Neural cell (in vitro differentiated cells): ENCODE measurements at regions not wholly inside any gene's neighbourhood (a gene's known extent, or its start where the extent isn't known, plus 50 kb on each side); places are given as distances from the start of the nearest gene placed in this dataset.
A peak's percentile ranks its signal among the peaks of the same experiment; 100 is the strongest.

Experiments used
- H2AFZ ChIP-seq: fragments of 200-600, 300-800 bp; sonication (generic), shearing (Covaris generic); 2 replicates; pipeline ENCODE4 v1.6.0; 2014; ENCODE audit warnings: low read depth, mild to moderate bottlenecking, antibody characterized with exemption, low read length, moderate library complexity
- H3F3A ChIP-seq: fragments of 200-600 bp; shearing (Covaris generic); 2 replicates; pipeline ENCODE4 v1.6.1; 2016; ENCODE audit warnings: mild to moderate bottlenecking, moderate library complexity, mixed read lengths, antibody characterized with exemption, low read length; ENCODE audit not compliant: insufficient read depth, poor library complexity, severe bottlenecking
- H3K27ac ChIP-seq: fragments of 200-600, 300-800 bp; sonication (generic), shearing (Covaris generic); 2 replicates; pipeline ENCODE4 v1.5.1; 2014; ENCODE audit warnings: mild to moderate bottlenecking, low read length, moderate library complexity
- H3K27me3 ChIP-seq: fragments of 300-800, 200-600 bp; sonication (generic), shearing (Covaris generic); 2 replicates; pipeline ENCODE4 v1.6.0; 2014; ENCODE audit warnings: mild to moderate bottlenecking, low read depth, low read length, moderate library complexity; ENCODE audit not compliant: insufficient read depth
- H3K36me3 ChIP-seq: fragments of 300-800, 200-600 bp; sonication (generic), shearing (Covaris generic); 2 replicates; pipeline ENCODE4 v1.5.1; 2014; ENCODE audit warnings: mild to moderate bottlenecking, antibody characterized with exemption, low read length, moderate library complexity; ENCODE audit not compliant: insufficient read depth
- H3K4me2 ChIP-seq: fragments of 300-800, 200-600 bp; sonication (generic), shearing (Covaris generic); 2 replicates; pipeline ENCODE4 v1.6.0; 2014; ENCODE audit warnings: mild to moderate bottlenecking, low read length
- H3K4me3 ChIP-seq: fragments of 300-800, 200-600 bp; sonication (generic), shearing (Covaris generic); 2 replicates; pipeline ENCODE4 v1.5.1; 2014; ENCODE audit warnings: mild to moderate bottlenecking, low read length, moderate library complexity
- H3K79me2 ChIP-seq: fragments of 200-600 bp; shearing (Covaris generic); replicated peaks from 2 replicates; pipeline ENCODE4 v1.6.0; 2014; ENCODE audit warnings: mild to moderate bottlenecking, low read length, moderate library complexity; ENCODE audit not compliant: insufficient read depth
- H3K9ac ChIP-seq: fragments of 300-800, 200-600 bp; sonication (generic), shearing (Covaris generic); 2 replicates; pipeline ENCODE4 v1.6.1; 2016; ENCODE audit warnings: mild to moderate bottlenecking, low read length, mixed read lengths
- H3K9me2 ChIP-seq: fragments of 200-600 bp; shearing (Covaris generic); 2 replicates; pipeline ENCODE4 v1.6.1; 2016; ENCODE audit warnings: mild to moderate bottlenecking, low read length, mixed read lengths; ENCODE audit not compliant: insufficient read depth
- H3K9me3 ChIP-seq: fragments of 200-600, 300-800 bp; sonication (generic), shearing (Covaris generic); 2 replicates; pipeline ENCODE4 v1.6.1; 2016; ENCODE audit warnings: mild to moderate bottlenecking, mixed run types, low read length, moderate library complexity, mixed read lengths
- H4K20me1 ChIP-seq: fragments of 200-600 bp; shearing (Covaris generic); 2 replicates; pipeline ENCODE4 v1.6.1; 2016; ENCODE audit warnings: mild to moderate bottlenecking, mixed run types; ENCODE audit not compliant: insufficient read depth
- EP300 ChIP-seq: fragments of 450-650 bp; conservative IDR thresholded peaks from 2 replicates; pipeline ENCODE4 v1.6.1; 2014; ENCODE audit warnings: antibody characterized with exemption, mild to moderate bottlenecking, moderate library complexity; ENCODE audit not compliant: poor library complexity, severe bottlenecking
- EZH2 ChIP-seq: fragments of 200-600, 300-800 bp; shearing (Covaris generic), sonication (generic); IDR thresholded peaks from 2 replicates; pipeline ENCODE4 v1.6.1; 2014; ENCODE audit warnings: antibody characterized with exemption, low read length, borderline replicate concordance, mild to moderate bottlenecking; ENCODE audit not compliant: insufficient read depth, poor library complexity, severe bottlenecking
- MXI1 ChIP-seq: fragments of 450-650 bp; conservative IDR thresholded peaks from 2 replicates; pipeline ENCODE4 v1.6.1; 2014; ENCODE audit warnings: antibody characterized with exemption, mild to moderate bottlenecking; ENCODE audit not compliant: poor library complexity, severe bottlenecking
- POLR2AphosphoS5 ChIP-seq: IDR thresholded peaks from 2 replicates; pipeline ENCODE4 v1.6.1; 2012
- RAD21 ChIP-seq: fragments of 450-650 bp; conservative IDR thresholded peaks from 2 replicates; pipeline ENCODE4 v1.6.1; 2014; ENCODE audit warnings: antibody characterized with exemption, mild to moderate bottlenecking, moderate library complexity
- SMC3 ChIP-seq: fragments of 450-650 bp; conservative IDR thresholded peaks from 2 replicates; pipeline ENCODE4 v1.6.1; 2014; ENCODE audit warnings: antibody characterized with exemption, mild to moderate bottlenecking, moderate library complexity; ENCODE audit not compliant: poor library complexity
- TAF1 ChIP-seq: IDR thresholded peaks from 2 replicates; pipeline ENCODE4 v1.6.1; 2012; ENCODE audit warnings: low read depth
- TF ChIP-seq, protein P1 (sequence below): fragments of 450-650 bp; IDR thresholded peaks from 2 replicates; pipeline ENCODE4 v1.5.1; 2014; ENCODE audit warnings: antibody characterized with exemption, mild to moderate bottlenecking, moderate library complexity; ENCODE audit not compliant: poor library complexity, severe bottlenecking
- TF ChIP-seq, protein P2 (sequence below): IDR thresholded peaks from 2 replicates; pipeline ENCODE4 v1.6.1; 2012; ENCODE audit warnings: borderline replicate concordance

DNA sequence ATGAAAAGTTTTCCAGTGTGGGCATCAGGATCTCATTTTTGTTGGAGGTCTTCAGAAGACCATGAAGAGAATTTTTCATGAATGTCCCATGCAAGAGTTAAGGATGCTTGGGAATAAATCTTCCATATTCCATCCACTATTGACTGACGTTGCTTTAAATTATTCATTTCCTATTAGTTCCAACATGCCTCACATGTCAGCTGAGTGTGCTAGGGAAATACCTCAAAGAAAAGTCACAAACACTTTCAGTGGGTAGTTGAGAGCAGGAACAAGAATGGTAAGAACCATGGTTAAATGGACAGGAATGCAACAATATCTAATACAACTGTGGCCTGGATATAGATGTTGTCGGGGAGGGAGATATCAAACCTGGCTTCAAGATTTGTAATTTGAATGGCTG lies 610.1 kb downstream of the TECRL start:
- Histone ChIP-seq H3F3A (no peaks in the 10 kb centered on the region), H3K9me3 (no peaks in the 10 kb centered on the region), H3K36me3 (no peaks in the 10 kb centered on the region), H3K79me2 (no peaks in the 10 kb centered on the region), H3K27me3 (no peaks in the 10 kb centered on the region), H2AFZ (no peak overlapping the region), H3K27ac (no peak overlapping the region), H3K9me2 (no peaks in the 10 kb centered on the region), H3K9ac (no peak overlapping the region), H3K4me2 (no peak overlapping the region), H3K4me3 (no peak overlapping the region), H4K20me1 (no peaks in the 10 kb centered on the region)
- TF ChIP-seq, protein P1, sequence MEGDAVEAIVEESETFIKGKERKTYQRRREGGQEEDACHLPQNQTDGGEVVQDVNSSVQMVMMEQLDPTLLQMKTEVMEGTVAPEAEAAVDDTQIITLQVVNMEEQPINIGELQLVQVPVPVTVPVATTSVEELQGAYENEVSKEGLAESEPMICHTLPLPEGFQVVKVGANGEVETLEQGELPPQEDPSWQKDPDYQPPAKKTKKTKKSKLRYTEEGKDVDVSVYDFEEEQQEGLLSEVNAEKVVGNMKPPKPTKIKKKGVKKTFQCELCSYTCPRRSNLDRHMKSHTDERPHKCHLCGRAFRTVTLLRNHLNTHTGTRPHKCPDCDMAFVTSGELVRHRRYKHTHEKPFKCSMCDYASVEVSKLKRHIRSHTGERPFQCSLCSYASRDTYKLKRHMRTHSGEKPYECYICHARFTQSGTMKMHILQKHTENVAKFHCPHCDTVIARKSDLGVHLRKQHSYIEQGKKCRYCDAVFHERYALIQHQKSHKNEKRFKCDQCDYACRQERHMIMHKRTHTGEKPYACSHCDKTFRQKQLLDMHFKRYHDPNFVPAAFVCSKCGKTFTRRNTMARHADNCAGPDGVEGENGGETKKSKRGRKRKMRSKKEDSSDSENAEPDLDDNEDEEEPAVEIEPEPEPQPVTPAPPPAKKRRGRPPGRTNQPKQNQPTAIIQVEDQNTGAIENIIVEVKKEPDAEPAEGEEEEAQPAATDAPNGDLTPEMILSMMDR: no peak
- TF ChIP-seq TAF1 (no peak), EP300 (no peak), RAD21 (no peak), EZH2 (no peak), SMC3 (no peak), POLR2AphosphoS5 (no peak), MXI1 (no peak)
- TF ChIP-seq, protein P2, sequence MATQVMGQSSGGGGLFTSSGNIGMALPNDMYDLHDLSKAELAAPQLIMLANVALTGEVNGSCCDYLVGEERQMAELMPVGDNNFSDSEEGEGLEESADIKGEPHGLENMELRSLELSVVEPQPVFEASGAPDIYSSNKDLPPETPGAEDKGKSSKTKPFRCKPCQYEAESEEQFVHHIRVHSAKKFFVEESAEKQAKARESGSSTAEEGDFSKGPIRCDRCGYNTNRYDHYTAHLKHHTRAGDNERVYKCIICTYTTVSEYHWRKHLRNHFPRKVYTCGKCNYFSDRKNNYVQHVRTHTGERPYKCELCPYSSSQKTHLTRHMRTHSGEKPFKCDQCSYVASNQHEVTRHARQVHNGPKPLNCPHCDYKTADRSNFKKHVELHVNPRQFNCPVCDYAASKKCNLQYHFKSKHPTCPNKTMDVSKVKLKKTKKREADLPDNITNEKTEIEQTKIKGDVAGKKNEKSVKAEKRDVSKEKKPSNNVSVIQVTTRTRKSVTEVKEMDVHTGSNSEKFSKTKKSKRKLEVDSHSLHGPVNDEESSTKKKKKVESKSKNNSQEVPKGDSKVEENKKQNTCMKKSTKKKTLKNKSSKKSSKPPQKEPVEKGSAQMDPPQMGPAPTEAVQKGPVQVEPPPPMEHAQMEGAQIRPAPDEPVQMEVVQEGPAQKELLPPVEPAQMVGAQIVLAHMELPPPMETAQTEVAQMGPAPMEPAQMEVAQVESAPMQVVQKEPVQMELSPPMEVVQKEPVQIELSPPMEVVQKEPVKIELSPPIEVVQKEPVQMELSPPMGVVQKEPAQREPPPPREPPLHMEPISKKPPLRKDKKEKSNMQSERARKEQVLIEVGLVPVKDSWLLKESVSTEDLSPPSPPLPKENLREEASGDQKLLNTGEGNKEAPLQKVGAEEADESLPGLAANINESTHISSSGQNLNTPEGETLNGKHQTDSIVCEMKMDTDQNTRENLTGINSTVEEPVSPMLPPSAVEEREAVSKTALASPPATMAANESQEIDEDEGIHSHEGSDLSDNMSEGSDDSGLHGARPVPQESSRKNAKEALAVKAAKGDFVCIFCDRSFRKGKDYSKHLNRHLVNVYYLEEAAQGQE: no peak

DNA sequence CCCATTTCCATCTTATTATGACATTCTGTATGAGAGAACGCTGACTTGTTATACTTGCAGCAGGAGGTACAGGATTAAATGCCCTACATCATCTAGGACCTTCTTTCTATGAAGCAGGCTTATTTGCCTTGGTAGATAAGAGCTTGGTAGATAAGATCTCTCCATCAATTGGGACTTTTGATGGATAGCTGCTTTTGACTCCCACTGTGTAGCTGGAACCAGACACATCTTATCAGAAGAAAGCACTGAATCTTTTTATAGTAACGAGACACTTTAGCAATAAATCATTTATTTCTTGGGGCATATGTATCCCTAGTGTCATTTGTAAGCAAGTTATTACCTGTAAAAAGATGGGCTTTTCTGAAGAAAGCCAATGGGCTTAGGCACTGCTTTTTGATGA lies 613.9 kb downstream of the TECRL start:
- Histone ChIP-seq H3K36me3 (no peaks in the 10 kb centered on the region), H3K4me2 (no peak overlapping the region), H3K9me3 (no peaks in the 10 kb centered on the region), H3K9me2 (no peaks in the 10 kb centered on the region), H2AFZ (no peak overlapping the region), H3K9ac (no peak overlapping the region), H4K20me1 (no peaks in the 10 kb centered on the region), H3K79me2 (no peaks in the 10 kb centered on the region), H3K4me3 (no peak overlapping the region), H3K27ac (peak overlapping the region; percentile 8), H3K27me3 (no peaks in the 10 kb centered on the region), H3F3A (no peaks in the 10 kb centered on the region)
- TF ChIP-seq SMC3: no peak
- no peak for TF ChIP-seq TAF1
- TF ChIP-seq POLR2AphosphoS5: no peak
- no peak for TF ChIP-seq MXI1
- TF ChIP-seq, protein P2: no peak
- no peak for TF ChIP-seq RAD21
- TF ChIP-seq, protein P1: no peak
- no peak for TF ChIP-seq EP300
- TF ChIP-seq EZH2: no peak
